Activated CD8-positive, alpha-beta T cell treated with anti-CD3 and anti-CD28 coated beads, Interleukin-2, amount 10 ng/mL, durations not matched to agents 7 days and 5 days (primary cell): ENCODE measurements at regions not wholly inside any gene's neighbourhood (a gene's known extent, or its start where the extent isn't known, plus 50 kb on each side); places are given as distances from the start of the nearest gene placed in this dataset.

Source experiments
- ATAC-seq: fragments of 150-1000 bp; cut with Tn5 transposase; one replicate; pipeline ENCODE4 v1.10.0; 2021; ENCODE audit warnings: moderate library complexity
- CTCF ChIA-PET: fragments of 350-600 bp; sonication (Branson Sonifier 250); formaldehyde crosslinking; loops from one replicate; lab custom pipeline; 2021; ENCODE audit warnings: antibody characterized with exemption; lab: Charles Lee
- POLR2A ChIA-PET: fragments of 350-600 bp; sonication (Branson Sonifier 250); formaldehyde crosslinking; loops from one replicate; lab custom pipeline; 2021; ENCODE audit warnings: antibody characterized with exemption; lab: Charles Lee
- DNase-seq: peaks from one replicate; pipeline ENCODE4 v3.0.0-alpha.2; 2020
- H3K27ac Mint-ChIP-seq: one replicate; pipeline ENCODE4 v1.8.0; 2021; ENCODE audit warnings: mild to moderate bottlenecking, mixed read lengths
- H3K27me3 Mint-ChIP-seq: one replicate; pipeline ENCODE4 v1.8.0; 2021; ENCODE audit warnings: low read depth, mixed read lengths
- H3K36me3 Mint-ChIP-seq: one replicate; pipeline ENCODE4 v1.8.0; 2021; ENCODE audit warnings: low read depth, mixed read lengths
- H3K4me1 Mint-ChIP-seq: one replicate; pipeline ENCODE4 v1.8.0; 2021; ENCODE audit warnings: low read depth, mixed read lengths
- H3K4me3 Mint-ChIP-seq: one replicate; pipeline ENCODE4 v1.8.0; 2021; ENCODE audit warnings: mild to moderate bottlenecking, mixed read lengths
- H3K9me3 Mint-ChIP-seq: one replicate; pipeline ENCODE4 v1.8.0; 2022; ENCODE audit warnings: mixed read lengths; ENCODE audit not compliant: insufficient read depth

GRCh38 chrX:42149765-42150164 lies 226.4 kb upstream of the CASK start:
- ChIA-PET POLR2A (interaction anchor here (0.5 kb wide), 1 partner anchor 8 kb away, joined by 3 read pairs; no protein-coding TSS in a partner anchor), CTCF (no interaction called here)
- ATAC-seq = no peak
- no peak for DNase-seq
- H3K27ac Mint-ChIP-seq = no peak overlapping the region
- no peaks in the 10 kb centered on the region for H3K9me3 Mint-ChIP-seq
- H3K27me3 Mint-ChIP-seq = no peaks in the 10 kb centered on the region
- no peaks in the 10 kb centered on the region for H3K36me3 Mint-ChIP-seq
- peaks cover 16% of the 10 kb centered on the region for H3K4me1 Mint-ChIP-seq
- no peak overlapping the region for H3K4me3 Mint-ChIP-seq

- ATAC-seq (no peak), DNase-seq (no peak)
- H3K4me1 Mint-ChIP-seq = peaks cover 16% of the 10 kb centered on the region
- H3K27me3 Mint-ChIP-seq = no peaks in the 10 kb centered on the region
- no peaks in the 10 kb centered on the region for H3K9me3 Mint-ChIP-seq
- H3K27ac Mint-ChIP-seq = no peak overlapping the region
- no peak overlapping the region for H3K4me3 Mint-ChIP-seq
- H3K36me3 Mint-ChIP-seq = no peaks in the 10 kb centered on the region
- POLR2A ChIA-PET = interaction anchor here (0.5 kb wide), 1 partner anchor 8 kb away, joined by 3 read pairs; no protein-coding TSS in a partner anchor
- CTCF ChIA-PET = no interaction called here
These were observed 225.9 kb upstream of the CASK start for GRCh38 chrX:42149281-42149680.

GRCh38 chrX:42143866-42144592 lies 220.7 kb upstream of the CASK start:
- Mint-ChIP-seq H3K9me3 (no peaks in the 10 kb centered on the region), H3K4me1 (peaks cover 4% of the 10 kb centered on the region), H3K27me3 (no peaks in the 10 kb centered on the region), H3K36me3 (peaks cover 5% of the 10 kb centered on the region), H3K4me3 (no peak overlapping the region), H3K27ac (no peak overlapping the region)
- ChIA-PET POLR2A (no interaction called here), CTCF (interaction anchor here (1.0 kb wide), 1 partner anchor 15 kb away, joined by 3 read pairs; no protein-coding TSS in a partner anchor)
- ATAC-seq (no peak), DNase-seq (no peak)

- peaks cover 13% of the 10 kb centered on the region for H3K36me3 Mint-ChIP-seq
- ChIA-PET CTCF (no interaction called here), POLR2A (no interaction called here)
These were observed 217.0 kb upstream of the CASK start for GRCh38 chrX:42140320-42140719.

GRCh38 chrX:42135583-42136228 lies 212.4 kb upstream of the CASK start:
- Mint-ChIP-seq H3K27me3 (no peaks in the 10 kb centered on the region), H3K27ac (no peak overlapping the region), H3K36me3 (peaks cover 39% of the 10 kb centered on the region), H3K4me3 (no peak overlapping the region), H3K4me1 (peaks cover 23% of the 10 kb centered on the region), H3K9me3 (peaks cover 38% of the 10 kb centered on the region)
- ATAC-seq = no peak
- no peak for DNase-seq
- ChIA-PET POLR2A (no interaction called here), CTCF (no interaction called here)

More at GRCh38 chrX:42140320-42140719, 217.0 kb upstream of the CASK start:
- ATAC-seq (no peak), DNase-seq (no peak)
- no peak overlapping the region for H3K4me3 Mint-ChIP-seq
- H3K4me1 Mint-ChIP-seq = peaks cover 4% of the 10 kb centered on the region
- no peak overlapping the region for H3K27ac Mint-ChIP-seq
- peaks cover 21% of the 10 kb centered on the region for H3K9me3 Mint-ChIP-seq
- no peaks in the 10 kb centered on the region for H3K27me3 Mint-ChIP-seq

- ChIA-PET CTCF (no interaction called here), POLR2A (no interaction called here)
- Mint-ChIP-seq H3K27me3 (no peaks in the 10 kb centered on the region), H3K9me3 (peaks cover 27% of the 10 kb centered on the region), H3K36me3 (peaks cover 47% of the 10 kb centered on the region), H3K4me1 (peaks cover 58% of the 10 kb centered on the region), H3K4me3 (no peak overlapping the region), H3K27ac (no peak overlapping the region)
- no peak for DNase-seq
- ATAC-seq = no peak
These were observed 208.5 kb upstream of the CASK start for GRCh38 chrX:42131856-42132255.

GRCh38 chrX:42129022-42129940 lies 205.9 kb upstream of the CASK start:
- peak overlapping the region; percentile 51 for H3K4me3 Mint-ChIP-seq
- peak overlapping the region; percentile 86 for H3K27ac Mint-ChIP-seq
- peaks cover 15% of the 10 kb centered on the region for H3K9me3 Mint-ChIP-seq
- no peaks in the 10 kb centered on the region for H3K27me3 Mint-ChIP-seq
- H3K36me3 Mint-ChIP-seq = peaks cover 47% of the 10 kb centered on the region
- ATAC-seq = no peak
- H3K4me1 Mint-ChIP-seq = peaks cover 70% of the 10 kb centered on the region
- CTCF ChIA-PET = interaction anchor here (0.7 to 1.6 kb wide), 2 partner anchors 14 to 35 kb away, joined by 3 read pairs; no protein-coding TSS in a partner anchor
- no peak for DNase-seq
- POLR2A ChIA-PET = no interaction called here

GRCh38 chrX:42128587-42128986 lies 205.2 kb upstream of the CASK start:
- DNase-seq (peak; percentile 27), ATAC-seq (peak; percentile 42)
- ChIA-PET POLR2A (no interaction called here), CTCF (interaction anchor here (0.7 to 1.6 kb wide), 2 partner anchors 15 to 35 kb away, joined by 3 read pairs; no protein-coding TSS in a partner anchor)
- peak overlapping the region; percentile 51 for H3K4me3 Mint-ChIP-seq
- H3K9me3 Mint-ChIP-seq = peaks cover 13% of the 10 kb centered on the region
- H3K4me1 Mint-ChIP-seq = peaks cover 70% of the 10 kb centered on the region
- peak overlapping the region; percentile 86 for H3K27ac Mint-ChIP-seq
- H3K36me3 Mint-ChIP-seq = peaks cover 44% of the 10 kb centered on the region
- no peaks in the 10 kb centered on the region for H3K27me3 Mint-ChIP-seq

- ATAC-seq = peak; percentile 65
- H3K27ac Mint-ChIP-seq = peak overlapping the region; percentile 86
- peak; percentile 25 for DNase-seq
- CTCF ChIA-PET = no interaction called here
- no peaks in the 10 kb centered on the region for H3K27me3 Mint-ChIP-seq
- H3K36me3 Mint-ChIP-seq = peaks cover 40% of the 10 kb centered on the region
- H3K4me3 Mint-ChIP-seq = peak overlapping the region; percentile 51
- peaks cover 68% of the 10 kb centered on the region for H3K4me1 Mint-ChIP-seq
- H3K9me3 Mint-ChIP-seq = peaks cover 12% of the 10 kb centered on the region
- POLR2A ChIA-PET = no interaction called here
These were observed 204.7 kb upstream of the CASK start for GRCh38 chrX:42128020-42128419.

- Mint-ChIP-seq H3K36me3 (peaks cover 35% of the 10 kb centered on the region), H3K9me3 (peaks cover 9% of the 10 kb centered on the region), H3K4me3 (peak overlapping the region; percentile 51), H3K4me1 (peaks cover 65% of the 10 kb centered on the region), H3K27me3 (no peaks in the 10 kb centered on the region), H3K27ac (peak overlapping the region; percentile 86)
- DNase-seq (no peak), ATAC-seq (peak; percentile 46)
- ChIA-PET POLR2A (no interaction called here), CTCF (interaction anchor here (1.2 kb wide), 1 partner anchor 18 kb away, joined by 3 read pairs; no protein-coding TSS in a partner anchor)
These were observed 204.2 kb upstream of the CASK start for GRCh38 chrX:42127563-42127962.

- POLR2A ChIA-PET = no interaction called here
- no peak overlapping the region for H3K4me3 Mint-ChIP-seq
- ATAC-seq = no peak
- H3K27ac Mint-ChIP-seq = no peak overlapping the region
- peaks cover 28% of the 10 kb centered on the region for H3K4me1 Mint-ChIP-seq
- CTCF ChIA-PET = no interaction called here
- DNase-seq = no peak
- no peaks in the 10 kb centered on the region for H3K27me3 Mint-ChIP-seq
- peaks cover 6% of the 10 kb centered on the region for H3K36me3 Mint-ChIP-seq
- H3K9me3 Mint-ChIP-seq = no peaks in the 10 kb centered on the region
These were observed 200.0 kb upstream of the CASK start for GRCh38 chrX:42123369-42123768.
